SU-DHL-6 (cell line): ENCODE measurements at regions not wholly inside any gene's neighbourhood (a gene's known extent, or its start where the extent isn't known, plus 50 kb on each side); places are given as distances from the start of the nearest gene placed in this dataset.

Experiments
- CTCF ChIP-seq: fragments of 200-600 bp; sonication (generic); IDR thresholded peaks from one replicate; pipeline ENCODE4 v1.5.1; 2017; ENCODE audit warnings: antibody characterized with exemption, mild to moderate bottlenecking, low read length, moderate library complexity; ENCODE audit not compliant: insufficient read depth, poor library complexity, severe bottlenecking
- EZH2phosphoT487 ChIP-seq: fragments of 200-600 bp; sonication (generic), shearing (Covaris generic); conservative IDR thresholded peaks from 2 replicates; pipeline ENCODE4 v1.6.1; 2018; ENCODE audit warnings: mild to moderate bottlenecking, antibody characterized with exemption, low read length, moderate library complexity, mixed read lengths

DNA sequence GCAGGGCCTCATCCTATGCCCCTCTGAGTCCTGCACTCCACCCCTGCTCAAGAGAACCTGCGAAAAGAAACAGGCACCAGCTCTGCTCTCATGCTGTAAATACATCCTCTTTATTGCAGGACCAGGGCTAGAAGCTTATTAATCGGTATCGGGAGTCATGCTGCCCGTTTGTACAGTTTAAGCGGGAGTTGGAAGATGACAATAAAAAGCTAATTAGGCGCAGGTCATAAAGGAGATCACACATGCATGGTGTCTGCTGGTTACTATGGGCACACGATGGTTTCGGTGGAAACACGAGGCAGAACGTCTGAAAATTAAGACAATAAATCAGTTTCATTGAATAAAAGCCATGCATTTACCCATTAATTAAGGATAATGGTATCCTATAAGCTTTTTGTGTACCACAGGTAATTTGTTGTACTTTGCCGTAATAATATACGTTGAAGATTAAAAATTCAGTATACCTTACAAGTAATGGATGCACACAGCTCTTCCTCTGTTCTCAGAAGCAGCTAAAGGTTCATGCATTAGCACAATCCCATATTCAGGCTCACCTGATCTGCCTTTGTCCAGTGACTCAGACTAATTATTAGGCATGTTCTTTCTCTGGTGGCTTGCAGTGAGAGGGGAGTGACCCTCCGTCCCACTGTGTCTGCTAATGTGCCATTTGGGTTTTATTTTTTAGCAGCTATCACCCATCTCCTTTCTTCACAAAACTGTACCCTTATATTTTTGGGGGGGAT lies 406.0 kb downstream of the TSHZ3 start:
- TF ChIP-seq CTCF (no peak), EZH2phosphoT487 (no peak)
